ENCODE measurements at regions not wholly inside any gene's neighbourhood (a gene's known extent, or its start where the extent isn't known, plus 50 kb on each side); places are given as distances from the start of the nearest gene placed in this dataset.

- TF ChIP-seq EZH2 (IDR thresholded peaks at IDR 0.05): no peak
- no peak for TF ChIP-seq SRF (IDR thresholded peaks at IDR 0.05; ENCODE audit: low read depth)
- TF ChIP-seq, protein P1, sequence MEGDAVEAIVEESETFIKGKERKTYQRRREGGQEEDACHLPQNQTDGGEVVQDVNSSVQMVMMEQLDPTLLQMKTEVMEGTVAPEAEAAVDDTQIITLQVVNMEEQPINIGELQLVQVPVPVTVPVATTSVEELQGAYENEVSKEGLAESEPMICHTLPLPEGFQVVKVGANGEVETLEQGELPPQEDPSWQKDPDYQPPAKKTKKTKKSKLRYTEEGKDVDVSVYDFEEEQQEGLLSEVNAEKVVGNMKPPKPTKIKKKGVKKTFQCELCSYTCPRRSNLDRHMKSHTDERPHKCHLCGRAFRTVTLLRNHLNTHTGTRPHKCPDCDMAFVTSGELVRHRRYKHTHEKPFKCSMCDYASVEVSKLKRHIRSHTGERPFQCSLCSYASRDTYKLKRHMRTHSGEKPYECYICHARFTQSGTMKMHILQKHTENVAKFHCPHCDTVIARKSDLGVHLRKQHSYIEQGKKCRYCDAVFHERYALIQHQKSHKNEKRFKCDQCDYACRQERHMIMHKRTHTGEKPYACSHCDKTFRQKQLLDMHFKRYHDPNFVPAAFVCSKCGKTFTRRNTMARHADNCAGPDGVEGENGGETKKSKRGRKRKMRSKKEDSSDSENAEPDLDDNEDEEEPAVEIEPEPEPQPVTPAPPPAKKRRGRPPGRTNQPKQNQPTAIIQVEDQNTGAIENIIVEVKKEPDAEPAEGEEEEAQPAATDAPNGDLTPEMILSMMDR (IDR thresholded peaks at IDR 0.05 in 2 of 3, conservative IDR thresholded peaks at IDR 0.05 in 1 of 3; ENCODE audit: borderline replicate concordance in 1 of 3, insufficient read depth in 1 of 3, low read depth in 2 of 3, low read length in 2 of 3): no peak
- TF ChIP-seq YY1 (IDR thresholded peaks at IDR 0.05; ENCODE audit: extremely low read depth, insufficient replicate concordance, low read depth, low read length): no peak
- no peak for TF ChIP-seq EGR1 (IDR thresholded peaks at IDR 0.05; ENCODE audit: low read depth)
- TF ChIP-seq MAX (IDR thresholded peaks at IDR 0.05): no peak
Observed at GRCh38 chr6:80464901-80465300, 358.4 kb downstream of the BCKDHB start.
